CD1c-positive myeloid dendritic cell (primary cell): ENCODE measurements at regions not wholly inside any gene's neighbourhood (a gene's known extent, or its start where the extent isn't known, plus 50 kb on each side); places are given as distances from the start of the nearest gene placed in this dataset.
"Not testable (repeated sequence)": the region's sequence is repeated elsewhere in the genome, so short reads cannot be mapped to it uniquely, and the experiment has no call there.

ENCODE experiments used
- DNase-seq: peaks from one replicate; pipeline ENCODE4 v3.0.0-alpha.2; 2016; ENCODE audit errors: extremely low spot score

DNA sequence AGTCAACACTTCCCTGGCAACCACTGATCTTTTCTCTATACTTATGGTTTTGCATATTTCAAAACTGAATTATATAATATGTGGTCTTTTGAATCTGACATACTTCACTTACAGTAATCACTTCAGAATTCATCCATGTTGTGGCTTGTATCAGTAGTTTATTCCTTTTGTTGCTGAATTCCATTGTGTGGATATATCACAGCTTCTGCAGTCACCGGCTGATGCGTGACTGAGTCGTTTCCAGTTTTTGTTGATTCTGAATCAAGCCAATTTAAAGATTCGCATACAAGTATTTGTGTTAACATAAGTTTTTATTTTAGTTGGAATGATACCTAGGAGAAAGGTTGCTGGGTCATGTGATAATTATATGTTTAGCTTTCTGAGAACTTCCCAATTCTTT lies 672.5 kb upstream of the ANKRD30A start:
- no peak for DNase-seq

DNA sequence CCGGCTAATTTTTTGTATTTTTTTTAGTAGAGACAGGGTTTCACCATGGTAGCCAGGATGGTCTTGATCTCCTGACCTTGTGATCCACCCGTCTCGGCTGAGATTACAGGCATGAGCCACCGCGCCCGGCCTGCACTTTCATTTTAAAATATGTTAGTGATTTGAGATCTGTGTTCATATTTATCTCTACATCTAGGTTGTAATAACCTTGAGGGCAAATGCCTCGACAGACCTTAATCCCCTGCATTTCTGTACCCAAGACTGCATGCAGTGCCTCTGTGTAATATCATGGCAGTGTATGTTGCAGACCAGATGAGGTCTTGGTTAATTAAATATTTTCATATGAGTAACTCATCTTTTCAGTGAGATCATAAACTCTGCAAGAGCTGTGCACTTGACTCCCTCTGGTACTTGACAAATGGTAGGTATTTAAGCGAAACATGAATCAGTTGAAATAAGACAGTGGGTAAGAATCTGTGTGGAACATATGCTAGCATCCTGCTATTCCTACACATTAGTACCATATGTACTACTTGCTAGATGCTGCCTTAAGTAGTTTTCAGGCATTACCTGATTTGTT lies 673.9 kb upstream of the ANKRD30A start:
- no peak for DNase-seq

DNA sequence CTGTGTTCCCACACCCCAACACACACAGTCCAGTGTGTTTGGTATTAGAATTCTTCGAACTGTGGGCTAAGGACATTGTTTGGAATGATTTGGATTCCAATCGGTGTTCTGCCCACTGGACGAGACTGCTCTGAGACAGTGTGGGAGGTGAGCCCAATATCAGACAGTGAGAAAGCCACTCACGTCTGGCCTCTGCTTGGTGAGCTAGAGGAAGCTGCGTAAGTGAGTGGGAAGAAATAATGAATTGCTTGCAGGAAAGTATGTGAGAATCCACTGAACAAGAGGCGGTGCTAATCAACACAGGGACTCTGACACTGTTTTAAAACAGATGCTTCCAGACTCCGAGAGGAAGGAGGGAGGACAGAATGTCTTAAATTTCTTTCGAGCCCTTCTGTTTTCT lies 675.0 kb upstream of the ANKRD30A start:
- DNase-seq, result no peak

DNA sequence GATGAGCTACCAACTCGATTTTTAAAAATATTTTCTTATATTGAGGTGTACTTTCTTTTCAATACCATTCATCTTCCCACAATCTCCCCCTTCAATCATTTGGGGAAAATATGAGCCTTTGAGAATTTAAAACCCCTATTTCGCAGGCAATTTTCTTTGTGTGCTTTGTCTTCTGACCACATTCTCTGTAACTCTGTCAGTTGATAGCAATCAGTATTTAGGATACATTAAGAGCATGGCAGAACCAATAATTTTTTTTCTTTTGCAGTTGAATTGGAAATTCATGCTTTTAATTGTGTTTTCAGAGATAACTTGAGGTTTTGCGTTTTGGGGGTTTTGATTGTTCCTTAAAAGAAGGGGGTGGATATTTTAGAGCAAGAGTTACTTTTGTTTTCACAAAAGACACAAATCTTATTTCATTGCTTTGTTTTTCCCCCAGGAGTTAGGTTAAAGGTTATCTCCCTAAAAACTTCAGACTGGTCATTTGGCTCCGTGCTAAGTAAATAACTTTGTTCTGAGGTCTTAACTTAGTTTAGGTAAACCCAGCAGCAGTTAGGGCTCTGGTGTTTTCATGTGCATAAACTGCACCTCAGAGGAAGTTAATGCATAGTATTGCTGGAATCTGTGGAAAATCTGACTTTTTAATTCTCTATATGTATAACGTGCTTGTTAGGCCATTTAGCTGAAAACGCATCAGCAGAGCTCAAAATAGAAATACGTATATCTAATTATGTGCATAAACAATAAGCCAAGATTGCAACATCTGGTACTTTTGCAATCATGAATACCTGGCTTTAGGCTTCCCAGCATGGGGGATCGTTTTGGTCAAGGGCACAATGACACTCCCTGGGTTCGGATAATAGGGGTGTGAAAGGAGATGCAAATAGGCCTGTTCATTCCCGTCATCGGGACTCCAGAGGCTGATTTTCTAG lies 676.4 kb upstream of the ANKRD30A start:
- DNase-seq, result no peak

DNA sequence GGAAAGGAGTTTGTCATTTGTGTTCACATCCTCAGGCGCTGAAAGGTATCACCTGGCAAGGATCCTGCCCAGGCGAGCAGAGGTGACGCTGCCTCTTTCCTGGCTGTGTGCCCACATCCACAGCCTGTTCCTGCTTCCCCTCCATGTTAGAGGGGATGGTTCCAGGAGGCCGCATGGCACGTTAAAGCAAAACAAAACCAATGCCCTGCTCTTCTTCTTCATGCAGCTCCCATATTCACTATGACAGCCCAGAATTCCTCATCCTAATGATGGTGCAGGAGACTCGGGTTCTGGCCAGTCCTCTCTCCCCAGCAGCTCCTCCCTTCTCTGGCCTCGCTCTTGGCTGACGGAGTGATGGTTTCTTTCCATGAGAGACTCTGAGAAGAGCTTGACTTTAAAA lies 678.5 kb upstream of the ANKRD30A start:
- no peak for DNase-seq

DNA sequence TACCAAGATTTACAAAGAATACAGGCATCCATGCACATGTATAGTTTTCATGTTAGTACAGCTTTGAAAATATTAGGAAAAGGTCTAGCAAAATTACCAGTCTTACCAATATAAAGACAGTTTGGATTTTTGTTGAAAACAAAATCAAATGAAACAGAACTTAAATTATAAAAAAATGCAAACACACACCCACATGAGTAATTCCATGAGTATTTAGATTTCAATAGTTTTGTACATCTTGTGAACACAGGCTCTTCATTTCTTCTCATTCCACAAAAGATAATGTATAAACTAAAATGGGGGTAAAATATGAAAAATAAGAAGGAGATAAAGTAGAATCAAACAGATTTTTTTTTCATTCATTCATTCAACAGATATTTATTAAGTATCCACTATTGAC lies 682.2 kb upstream of the ANKRD30A start:
- no peak for DNase-seq

DNA sequence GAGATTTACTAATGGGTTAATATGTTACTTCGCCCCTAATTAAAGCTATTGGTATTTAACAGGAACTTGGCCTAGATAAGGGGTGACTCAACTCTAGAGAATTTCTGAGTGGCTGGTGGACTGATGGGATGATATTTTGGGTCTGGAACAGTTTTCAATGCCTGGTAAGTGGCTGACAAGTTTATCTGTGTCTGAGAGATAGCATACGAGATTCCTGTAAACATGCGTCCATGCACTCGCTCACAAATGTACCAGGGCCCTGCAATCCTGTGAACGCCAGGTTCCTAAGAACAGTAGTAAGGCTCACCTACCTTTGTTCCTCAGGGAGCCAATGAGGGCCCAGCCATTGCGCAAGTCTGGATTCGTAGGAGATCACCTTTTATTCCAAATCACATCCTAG lies 683.8 kb upstream of the ANKRD30A start:
- no peak for DNase-seq

DNA sequence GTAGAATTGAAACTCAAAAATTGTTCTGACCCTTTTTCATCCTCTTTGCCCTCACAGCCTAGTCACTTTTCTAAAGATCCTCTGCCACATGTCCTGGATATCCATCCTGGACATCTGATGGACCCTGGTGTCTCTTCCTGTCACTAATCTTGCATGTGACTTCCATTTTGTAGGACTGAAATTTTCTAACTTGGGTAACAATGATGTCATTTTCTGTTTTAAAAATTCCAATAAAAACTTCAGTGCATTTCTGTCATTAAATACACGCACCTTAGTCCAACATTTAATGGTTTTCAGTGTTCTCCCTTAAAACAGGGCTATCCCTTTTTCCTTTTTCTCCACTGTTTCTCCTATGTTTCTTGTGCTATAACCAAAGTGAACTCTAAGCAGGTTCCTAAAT lies 684.9 kb upstream of the ANKRD30A start:
- DNase-seq, result no peak

GRCh38 chr10:36437367-36437766 lies 688.0 kb upstream of the ANKRD30A start:
- DNase-seq, result no peak

DNA sequence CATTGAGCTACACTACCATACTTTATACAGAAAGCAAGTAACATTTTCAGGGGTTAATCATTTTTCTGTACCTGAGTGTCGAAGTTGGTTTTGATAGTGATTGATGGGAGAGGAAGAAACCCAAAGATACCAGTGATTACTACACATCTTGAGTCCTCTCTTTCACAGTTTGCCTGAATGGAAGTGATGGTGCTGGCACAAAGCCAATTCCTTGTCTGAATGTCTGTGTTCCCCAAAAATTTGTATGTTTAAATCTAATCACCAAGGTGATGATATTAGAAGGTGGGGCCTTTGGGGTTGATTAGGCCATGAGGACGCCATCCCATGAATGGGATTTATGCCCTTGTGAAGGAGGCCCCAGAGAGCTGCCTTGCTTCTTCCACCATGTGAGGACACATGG lies 696.9 kb upstream of the ANKRD30A start:
- DNase-seq, result no peak

DNA sequence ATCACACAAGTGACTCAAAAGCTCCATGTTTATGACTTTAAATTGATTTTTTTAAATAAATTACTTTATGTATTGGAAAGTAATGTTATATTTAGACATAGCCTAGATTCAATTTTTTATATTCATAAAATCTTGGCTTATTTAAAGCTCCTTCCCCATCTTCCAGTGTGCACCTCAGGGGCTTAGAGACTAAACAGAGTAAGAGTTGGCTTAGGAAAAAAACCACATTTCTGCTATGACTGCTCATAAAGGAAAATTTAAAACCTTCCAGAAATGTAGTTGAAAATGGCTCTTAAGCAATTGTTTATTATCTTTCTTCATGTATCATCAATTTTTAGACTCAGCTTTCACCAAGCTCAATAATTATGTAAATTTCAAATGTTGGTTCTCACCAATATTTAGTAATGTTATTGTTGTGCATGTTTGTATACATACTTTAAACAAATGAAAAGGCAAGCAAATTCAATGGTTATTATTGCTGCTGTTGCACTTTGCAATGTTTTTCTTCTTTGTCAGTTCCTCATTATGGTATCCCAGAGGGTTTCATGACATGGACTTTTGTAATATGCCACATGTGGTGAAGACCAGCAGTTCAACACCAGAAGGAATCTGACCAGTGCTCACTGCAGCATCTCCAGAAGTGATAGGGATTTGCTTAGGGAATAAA lies 700.1 kb upstream of the ANKRD30A start:
- no peak for DNase-seq

DNA sequence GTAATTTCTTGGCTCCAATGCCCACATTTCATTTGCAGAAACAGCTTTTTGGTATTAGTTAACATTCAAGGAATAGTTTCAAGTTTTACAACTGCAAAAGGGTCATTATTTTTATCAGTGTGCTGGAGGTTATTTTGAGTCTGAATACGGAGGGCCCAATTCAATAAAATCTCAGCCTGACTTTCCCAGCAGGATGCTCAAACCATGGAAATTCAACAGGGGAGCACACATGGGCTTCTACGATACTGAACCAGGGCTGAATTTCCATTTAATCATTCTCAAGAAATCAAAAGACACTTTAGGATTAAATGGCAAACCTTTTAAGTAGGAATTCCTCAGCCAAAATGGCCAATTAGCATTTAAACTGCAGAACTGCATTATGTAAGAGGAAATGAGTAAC lies 700.9 kb upstream of the ANKRD30A start:
- DNase-seq, result no peak

DNA sequence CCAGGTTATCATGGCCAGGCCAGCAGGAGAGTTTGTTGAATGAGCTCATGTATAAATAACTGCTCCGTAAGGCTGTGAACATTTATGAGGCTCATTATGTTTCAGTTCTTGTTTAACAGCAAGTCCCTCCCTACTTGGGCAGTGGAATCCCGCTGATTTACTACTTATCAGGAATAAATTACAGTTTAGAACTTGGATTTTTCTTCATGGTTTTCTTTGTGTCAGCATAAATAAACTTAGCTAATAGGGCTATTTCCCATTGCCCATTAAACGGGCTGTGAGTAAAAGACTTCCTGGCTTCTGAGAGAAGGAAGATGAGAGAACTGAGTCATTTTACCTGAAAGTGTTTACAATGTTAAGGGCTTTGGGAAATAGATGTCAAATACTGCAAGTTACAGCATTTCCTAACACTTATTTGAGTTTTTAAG lies 701.6 kb upstream of the ANKRD30A start:
- no peak for DNase-seq

DNA sequence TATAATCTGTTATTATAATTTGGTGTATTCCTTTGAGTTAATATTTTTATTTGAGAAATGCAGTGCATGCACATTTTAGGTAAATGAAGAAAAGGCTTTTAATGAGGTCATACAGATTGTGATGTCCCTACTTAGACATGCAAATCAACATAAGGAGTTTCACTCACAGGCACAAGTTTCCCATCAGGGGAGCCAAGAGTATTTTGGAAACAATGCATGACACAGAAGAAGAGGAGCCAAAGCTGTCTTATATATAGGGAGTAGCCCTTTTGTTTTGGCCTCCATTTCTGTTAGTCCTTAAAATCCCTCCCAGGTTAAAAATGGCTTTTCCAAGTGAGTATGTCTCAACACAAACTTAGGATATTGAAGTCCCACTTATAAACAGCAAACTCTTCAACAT lies 703.4 kb upstream of the ANKRD30A start:
- no peak for DNase-seq

DNA sequence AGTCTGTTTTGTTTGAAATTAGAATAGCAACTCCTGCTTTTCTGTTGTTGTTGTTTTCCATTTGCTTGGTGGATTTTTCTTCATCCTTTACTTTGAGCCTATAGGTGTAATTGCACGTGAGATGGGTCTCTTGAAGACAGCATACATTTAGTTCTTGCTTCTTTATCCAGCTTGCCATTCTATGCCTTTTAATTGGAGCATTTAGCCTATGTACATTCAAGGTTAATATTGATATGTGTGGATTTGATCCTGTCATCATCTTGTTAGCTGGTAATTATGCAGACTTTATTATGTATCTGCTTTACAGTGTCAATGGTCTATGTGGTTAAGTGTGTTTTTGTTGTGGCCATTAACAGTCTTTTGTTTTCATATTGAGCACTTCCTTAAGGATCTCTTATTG lies 708.9 kb upstream of the ANKRD30A start:
- no peak for DNase-seq

DNA sequence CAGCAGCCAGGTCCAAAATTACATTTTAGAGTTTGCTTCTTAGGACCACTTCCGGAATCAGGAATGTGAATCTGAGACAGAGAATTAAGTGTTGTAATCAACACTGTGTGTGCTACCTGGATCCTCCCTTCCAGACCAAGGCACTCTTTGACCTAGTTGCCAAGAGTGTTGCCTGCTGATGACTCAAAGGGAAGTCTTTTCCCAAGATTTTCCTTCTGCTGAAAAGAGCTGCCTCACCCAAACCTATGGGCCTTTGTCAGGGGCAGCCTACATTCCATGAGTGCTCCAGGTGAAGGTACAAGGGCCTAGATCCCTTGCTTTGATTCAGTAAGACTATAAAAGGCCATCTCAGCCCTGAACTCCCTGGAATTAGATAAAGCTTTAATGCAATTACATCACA lies 712.5 kb upstream of the ANKRD30A start:
- no peak for DNase-seq

- DNase-seq, result not testable (repeated sequence)
Measured at GRCh38 chr10:36400238-36400637, 725.2 kb upstream of the ANKRD30A start.

DNA sequence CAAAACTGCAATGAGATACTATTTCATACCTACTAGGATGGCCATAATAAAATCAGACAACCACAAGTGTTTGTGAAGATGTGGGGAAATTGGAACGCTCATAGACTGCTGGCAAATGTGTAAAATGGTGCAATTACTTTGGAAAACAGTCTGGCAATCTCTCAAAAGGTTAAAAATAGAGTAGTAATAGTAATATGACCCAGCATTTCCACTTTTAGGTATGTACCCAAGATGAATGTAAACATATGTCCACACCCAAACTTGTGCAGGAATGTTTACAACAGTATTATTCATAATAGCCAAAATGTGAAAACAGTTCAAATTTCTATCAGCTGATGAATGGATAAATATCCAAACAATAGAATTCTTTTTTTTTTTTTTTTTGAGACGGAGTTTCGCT lies 731.6 kb upstream of the ANKRD30A start:
- DNase-seq, result no peak

DNA sequence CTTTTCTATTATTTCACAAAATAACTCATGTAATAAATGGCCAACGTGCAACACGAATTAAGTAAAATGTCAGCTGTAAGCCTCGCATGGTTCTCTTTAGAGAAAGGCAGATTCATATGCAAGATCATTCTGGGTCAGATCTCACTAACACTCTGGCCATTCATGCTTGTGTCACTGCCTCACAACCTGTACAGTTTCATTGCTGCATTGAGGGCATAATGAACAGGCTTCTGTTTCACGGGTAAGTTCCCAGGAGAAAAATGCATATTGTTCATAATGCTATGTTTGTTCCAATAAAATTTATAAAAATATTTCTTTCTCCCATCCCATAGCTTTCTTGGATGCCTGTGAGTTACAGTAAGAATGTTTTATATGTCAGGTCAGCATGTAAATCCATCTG lies 734.0 kb upstream of the ANKRD30A start:
- DNase-seq, result no peak

- DNase-seq, result no peak
Measured at GRCh38 chr10:36390221-36390620, 735.2 kb upstream of the ANKRD30A start.

DNA sequence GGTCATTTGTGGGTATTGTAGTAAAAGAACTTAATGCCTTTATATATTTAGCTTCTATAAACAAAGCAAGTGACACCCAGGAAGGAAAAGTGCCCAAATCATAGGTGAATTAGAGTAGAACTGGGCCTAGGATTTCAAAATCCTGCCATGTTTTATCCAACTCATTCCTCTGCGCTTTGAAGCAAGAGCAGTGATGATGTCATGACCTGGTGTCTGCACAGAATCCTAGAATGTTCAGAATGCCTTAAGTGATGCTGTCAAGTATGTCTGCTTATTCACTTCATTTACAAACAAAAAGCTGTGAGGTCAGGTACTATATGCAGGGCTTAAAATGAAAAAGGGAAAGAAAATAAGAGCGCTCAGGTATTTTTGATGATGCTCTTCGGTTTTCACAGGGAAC lies 737.2 kb upstream of the ANKRD30A start:
- no peak for DNase-seq

- DNase-seq, result no peak
Measured at GRCh38 chr10:36385693-36386092, 739.7 kb upstream of the ANKRD30A start.

DNA sequence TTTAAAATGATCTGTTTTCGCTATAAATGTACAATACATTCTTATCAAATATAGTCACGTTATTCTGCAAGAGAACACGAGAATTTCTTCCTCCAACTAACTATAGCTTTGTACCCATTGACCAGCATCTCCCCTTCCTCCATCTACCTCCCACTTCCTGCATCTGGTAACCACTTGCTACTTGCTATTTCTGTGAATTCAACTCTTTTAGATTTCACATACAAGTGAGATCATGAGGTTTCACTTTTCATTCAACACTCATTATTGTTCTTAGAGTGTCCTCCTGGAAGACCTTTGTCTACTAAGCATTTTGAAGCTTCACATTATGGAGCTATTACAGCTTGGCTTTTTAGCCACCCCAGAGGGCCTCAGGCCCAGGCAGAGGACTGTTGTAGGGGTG lies 741.3 kb upstream of the FZD8 start:
- no peak for DNase-seq
